ENCODE measurements at regions not wholly inside any gene's neighbourhood (a gene's known extent, or its start where the extent isn't known, plus 50 kb on each side); places are given as distances from the start of the nearest gene placed in this dataset.
"Not testable (repeated sequence)": the region's sequence is repeated elsewhere in the genome, so short reads cannot be mapped to it uniquely, and the experiment has no call there.

DNA sequence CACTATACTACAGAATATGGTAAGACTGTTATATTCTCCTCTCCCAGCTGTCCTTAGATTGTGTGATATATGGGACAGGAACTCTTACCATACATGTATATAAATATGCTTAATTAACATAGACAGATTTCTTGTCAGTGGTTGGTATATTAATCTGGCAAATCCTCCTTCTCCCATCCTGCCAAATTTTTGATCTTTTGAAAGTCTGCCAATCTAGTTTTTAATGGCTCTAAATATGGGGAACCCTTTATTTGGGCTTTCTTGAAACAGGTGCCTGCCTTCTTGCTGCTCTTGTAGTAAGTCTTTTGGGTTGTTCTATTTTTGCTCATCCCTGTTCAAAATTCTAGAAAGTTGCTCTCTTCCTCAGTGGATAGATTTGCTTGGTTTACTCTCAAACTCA, 63.5 kb downstream of the SPATA31D1 start:
- no peak for DNase-seq (ENCODE audit: low read depth in 4 of 4, low spot score in 3 of 4)

DNA sequence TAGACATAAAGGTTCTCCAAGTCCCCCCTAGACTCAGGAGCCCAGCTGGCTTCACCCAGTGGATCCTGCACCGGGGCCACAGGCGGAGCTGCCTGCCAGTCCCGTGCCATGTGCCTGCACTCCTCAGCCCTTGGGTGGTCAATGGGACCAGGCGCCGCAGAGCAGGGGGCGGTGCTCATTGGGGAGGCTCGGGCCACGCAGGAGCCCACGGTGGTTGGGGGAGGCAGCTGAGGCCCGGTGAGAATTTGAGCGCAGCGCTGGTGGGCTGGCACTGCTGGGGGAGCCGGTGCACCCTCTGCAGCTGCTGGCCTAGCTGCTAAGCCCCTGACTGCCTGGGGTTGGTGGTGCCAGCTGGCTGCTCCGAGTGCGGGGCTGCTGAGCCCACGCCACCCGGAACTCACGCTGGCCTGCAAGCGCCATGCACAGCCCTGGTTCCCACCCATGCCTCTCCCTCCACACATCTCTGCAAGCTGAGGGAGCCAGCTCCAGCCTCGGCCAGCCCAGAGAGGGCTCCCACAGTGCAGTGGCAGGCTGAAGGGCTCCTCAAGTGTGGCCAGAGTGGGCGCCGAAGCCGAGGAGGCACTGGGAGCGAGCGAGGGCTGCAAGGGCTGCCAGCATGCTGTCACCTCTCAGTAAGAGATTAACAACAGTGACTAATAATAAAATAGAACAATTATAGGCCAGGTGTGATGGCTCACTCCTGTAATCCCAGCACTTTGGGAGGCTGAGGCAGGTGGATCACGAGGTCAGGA, 65.9 kb downstream of the SPATA31D1 start:
- DNase-seq (ENCODE audit: low read depth in 4 of 4, low spot score in 3 of 4): no peak

DNA sequence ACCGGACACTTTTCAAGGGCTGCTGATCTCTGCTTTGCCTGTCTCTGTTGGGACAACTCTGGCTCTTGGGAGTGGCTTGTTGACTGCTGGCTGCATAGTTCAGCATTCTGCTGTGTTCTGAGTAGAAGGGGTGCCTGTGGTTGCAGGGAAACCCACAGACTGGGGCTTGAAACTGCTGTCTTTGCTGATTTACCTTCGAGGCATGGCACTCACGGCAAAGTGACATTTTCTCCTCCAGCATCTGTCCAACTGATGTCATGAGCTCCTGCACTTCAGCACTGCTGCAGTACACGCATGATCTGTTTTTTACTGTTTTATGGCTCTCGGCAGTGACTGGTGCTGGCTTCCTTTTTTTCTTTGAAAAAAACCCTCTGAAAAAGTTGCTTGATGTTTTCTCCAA, 69.2 kb downstream of the SPATA31D1 start:
- DNase-seq (ENCODE audit: low read depth in 4 of 4, low spot score in 3 of 4): no peak

DNA sequence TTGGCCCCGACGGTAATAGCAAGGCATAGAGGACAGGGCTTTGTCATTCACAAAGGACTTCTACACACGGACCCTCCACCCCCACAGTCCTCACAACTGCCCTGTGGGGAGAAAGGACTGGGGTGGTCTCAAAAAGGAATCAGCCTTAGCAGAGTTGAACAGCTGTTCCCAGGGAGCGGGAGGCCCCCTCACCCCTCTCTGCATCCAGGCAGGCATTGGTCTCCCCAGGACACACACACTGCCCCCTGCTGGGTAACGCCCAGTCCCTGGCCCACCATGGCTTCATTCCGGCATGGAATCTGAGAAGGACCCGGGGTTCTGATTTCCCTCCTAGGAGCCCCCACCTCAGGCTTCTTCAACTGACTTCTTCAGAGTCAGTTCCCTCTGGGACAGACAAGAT, 73.2 kb downstream of the SPATA31D1 start:
- DNase-seq (ENCODE audit: low read depth in 4 of 4, low spot score in 3 of 4): not testable (repeated sequence)

DNA sequence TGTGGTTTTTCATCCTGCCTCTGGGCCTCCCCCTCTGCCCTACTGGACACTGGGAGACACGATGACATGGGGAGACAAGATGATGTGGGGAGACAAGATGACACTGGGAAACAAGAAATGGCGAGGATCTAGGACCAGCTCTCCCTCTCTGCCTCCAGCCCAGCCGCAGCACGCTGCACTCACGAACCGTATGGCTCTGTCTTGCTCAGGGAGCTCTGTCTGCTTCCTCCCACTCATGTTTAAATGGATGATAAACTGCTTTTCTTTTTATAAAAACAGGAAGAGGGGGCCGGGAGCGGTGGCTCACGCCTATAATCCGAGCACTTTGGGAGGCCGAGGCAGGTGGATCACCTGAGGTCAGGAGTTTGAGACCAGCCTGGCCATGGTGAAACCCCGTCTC, 73.7 kb downstream of the SPATA31D1 start:
- DNase-seq (ENCODE audit: low read depth in 4 of 4, low spot score in 3 of 4): no peak

DNA sequence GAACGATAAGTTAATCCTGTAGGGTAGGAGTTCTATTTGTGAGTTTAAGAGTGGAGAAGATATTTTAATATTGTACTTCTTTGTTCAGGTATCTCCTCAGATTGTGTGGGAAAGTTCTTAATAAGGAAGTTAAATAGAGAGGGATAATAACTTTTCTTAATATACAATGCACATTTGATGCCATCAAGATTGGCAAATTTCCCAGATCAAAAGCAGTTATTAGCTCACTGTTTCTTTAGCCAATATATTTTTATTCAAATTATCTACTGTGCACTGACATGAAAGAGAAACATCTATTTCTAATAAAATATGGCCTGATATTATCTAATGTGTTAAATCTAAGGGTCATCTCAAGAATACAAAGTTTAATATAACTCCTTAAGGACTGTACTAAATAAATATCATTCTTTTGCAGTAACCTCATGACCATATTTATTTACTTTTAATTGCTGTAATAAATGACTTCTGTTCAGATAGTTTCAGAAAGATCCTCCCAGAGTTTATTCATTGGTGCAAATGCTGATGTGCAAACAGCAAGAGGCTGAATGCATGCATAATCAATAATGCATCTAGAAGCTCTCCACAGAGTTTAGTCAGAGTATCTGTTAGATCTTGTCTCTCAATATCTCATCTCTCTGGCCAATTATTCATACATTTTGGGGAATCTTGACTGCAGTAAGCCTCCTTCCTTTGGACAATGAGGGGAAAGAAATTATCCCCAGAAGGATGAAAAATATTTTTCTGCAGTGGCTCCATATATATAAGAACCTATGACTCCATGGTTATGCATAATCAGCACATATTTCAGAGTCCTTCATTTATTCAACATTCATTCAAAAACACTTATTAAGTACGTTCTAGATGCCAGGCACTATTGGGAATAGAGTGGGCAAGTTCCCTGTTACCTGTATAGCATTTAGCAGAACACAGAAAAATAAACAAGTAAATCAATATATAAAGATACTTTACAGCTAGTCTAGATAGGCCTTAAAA, 85.3 kb downstream of the SPATA31D1 start:
- no peak for DNase-seq (ENCODE audit: low read depth in 4 of 4, low spot score in 3 of 4)

DNA sequence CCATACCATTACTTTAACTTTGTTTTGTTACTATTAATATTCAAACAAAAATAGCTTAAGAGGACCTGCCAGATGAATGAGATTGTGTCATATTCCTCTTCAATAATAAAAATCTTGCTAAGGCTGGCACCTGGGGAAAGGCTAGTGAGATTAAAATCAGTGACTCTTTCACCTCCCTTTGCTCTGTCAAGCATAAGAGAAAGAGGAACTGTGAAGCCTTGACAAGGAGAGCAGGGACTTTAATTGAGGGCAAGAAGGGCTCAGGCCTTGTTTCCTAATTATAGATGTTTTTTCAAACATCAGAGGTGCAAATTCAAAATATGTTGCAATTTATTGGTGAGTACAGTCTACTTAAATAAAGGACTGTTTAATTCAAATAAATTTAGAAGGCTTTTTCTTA, 91.7 kb downstream of the SPATA31D1 start:
- DNase-seq (ENCODE audit: low read depth in 4 of 4, low spot score in 3 of 4): no peak

DNA sequence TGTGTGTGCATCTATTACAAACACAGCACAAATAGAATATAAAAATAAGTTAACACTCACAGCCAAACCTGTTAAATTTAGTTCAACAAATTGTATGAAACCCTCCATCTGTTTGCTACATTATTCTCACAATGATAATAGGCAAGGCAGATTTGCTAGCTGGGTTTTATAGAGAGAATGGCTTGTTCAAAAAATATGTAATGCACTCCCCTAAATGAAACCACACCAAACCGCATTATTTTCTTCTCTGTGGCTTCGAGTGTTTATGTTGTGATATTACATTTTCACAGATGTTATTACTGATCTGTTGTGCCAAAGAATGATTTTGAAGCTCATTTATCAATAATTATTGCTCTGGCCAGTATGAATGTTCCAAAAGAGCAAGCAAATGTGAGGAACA, 92.9 kb downstream of the SPATA31D1 start:
- no peak for DNase-seq (ENCODE audit: low read depth in 4 of 4, low spot score in 3 of 4)

DNA sequence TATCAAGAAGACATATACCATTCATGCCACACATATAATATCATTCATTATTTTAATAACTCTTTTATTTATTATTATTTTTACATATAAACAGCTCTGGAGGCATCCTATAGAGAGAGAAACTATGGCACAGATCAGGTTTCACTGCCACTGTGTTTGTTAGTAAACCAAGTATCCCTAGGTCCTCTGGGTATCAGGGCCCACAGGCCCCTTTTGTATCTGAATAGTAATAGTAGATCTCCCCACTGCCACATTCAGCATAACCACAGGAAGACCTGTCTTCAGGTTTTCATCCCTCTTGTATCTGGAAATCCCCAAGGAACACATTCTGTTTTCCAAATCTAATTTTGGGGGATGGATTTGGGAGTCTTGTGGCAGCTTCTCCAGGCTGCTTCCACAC, 94.0 kb downstream of the SPATA31D1 start:
- no peak for DNase-seq (ENCODE audit: low read depth in 4 of 4, low spot score in 3 of 4)

DNA sequence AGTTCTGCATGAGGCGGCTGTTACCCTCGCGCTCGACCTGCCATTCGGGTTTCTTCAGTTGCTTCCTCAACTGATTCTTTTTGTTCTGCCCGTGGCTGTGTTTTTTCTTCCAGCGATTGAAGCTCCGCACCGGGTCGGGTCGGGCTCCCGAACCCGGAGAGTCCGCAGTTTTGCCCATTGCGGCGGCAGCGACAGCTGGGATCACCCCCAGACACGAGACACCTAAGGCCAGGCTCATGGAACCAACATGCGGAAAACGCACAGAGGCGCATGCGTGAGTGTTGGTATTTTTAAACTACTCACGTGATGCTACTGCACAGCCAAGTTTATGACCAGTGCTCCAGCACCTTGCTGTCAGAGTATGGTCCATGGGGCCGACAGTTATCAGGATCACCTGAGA, 100.0 kb downstream of the SPATA31D1 start:
- no peak for DNase-seq (ENCODE audit: low read depth in 4 of 4, low spot score in 3 of 4)

DNA sequence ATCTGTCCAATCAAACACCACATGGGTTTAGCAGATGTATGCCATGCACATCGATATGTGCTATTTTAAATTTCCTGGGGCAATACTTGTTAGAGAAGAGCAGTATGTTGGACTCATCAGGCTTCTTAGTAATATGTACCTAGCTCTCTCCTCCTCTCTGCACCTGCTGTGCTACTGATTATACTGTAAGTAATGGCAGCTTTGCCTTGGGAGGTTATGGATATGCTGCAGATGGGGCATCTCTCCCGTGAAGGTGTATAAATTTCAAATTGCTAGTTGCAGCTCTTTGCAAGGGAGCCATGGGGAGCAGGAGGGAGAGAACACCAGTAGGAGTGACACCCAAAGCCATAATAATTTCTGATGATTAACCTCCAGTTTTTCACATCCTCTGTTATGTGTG, 101.5 kb downstream of the SPATA31D1 start:
- no peak for DNase-seq (ENCODE audit: low read depth in 4 of 4, low spot score in 3 of 4)

DNA sequence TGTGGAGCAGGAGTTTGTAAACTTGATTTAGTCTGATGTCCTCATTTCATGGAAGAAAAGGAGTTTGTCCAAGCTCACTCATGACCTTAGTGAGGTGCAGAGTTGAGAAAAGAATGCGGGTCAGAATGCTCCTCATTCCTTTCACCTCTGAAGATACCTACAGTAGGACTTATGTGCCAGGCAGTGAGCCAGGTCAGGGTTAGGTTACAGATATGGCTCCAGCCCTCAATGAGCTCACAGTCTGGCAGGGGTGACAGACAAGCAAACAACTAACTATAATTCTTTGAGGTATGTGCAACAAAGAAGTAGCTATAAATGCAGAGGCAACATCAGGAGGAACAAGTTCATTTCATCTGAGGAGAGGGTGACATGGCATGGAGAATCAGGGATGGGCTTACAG, 102.5 kb downstream of the SPATA31D1 start:
- DNase-seq (ENCODE audit: low read depth in 4 of 4, low spot score in 3 of 4): no peak

DNA sequence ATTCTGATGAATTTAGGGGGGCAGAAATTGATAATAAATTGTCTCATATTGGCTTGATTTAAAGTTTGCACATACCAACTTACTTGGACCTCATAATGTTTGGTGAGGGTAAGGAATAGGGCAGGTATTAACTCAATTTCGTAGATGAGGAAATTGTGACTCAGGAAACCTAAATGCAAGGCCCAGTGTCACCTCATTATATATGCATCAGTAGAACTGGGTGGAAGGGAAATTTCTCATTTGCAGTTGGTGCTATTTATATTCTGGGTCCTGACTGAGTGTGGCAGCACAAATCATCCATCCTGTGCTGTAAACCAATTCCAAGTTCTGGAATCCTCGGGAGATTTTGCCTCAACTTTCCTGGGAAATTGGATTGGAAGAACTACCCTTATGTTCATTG, 103.0 kb downstream of the SPATA31D1 start:
- DNase-seq (ENCODE audit: low read depth in 4 of 4, low spot score in 3 of 4): no peak

DNA sequence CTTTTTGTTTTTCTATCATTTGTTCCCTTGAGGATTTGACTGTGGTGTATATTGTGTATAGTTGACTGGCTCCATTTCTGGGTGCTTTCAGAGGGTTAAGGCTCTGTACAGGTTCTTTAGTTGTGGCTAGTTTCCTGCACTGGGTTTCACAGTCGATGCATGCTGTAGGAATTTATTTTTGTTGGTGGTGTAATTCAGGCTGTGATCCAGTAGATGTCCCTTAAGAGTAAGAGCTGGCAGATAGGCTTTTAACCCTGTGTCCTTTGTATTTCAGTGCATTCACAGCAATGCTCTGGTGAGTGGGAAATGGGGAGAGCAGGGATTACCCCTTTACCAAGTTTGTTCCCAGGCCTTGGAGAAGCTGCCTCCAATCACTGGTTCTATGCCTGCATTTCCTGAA, 112.9 kb downstream of the SPATA31D1 start:
- DNase-seq (ENCODE audit: low read depth in 4 of 4, low spot score in 3 of 4): no peak

DNA sequence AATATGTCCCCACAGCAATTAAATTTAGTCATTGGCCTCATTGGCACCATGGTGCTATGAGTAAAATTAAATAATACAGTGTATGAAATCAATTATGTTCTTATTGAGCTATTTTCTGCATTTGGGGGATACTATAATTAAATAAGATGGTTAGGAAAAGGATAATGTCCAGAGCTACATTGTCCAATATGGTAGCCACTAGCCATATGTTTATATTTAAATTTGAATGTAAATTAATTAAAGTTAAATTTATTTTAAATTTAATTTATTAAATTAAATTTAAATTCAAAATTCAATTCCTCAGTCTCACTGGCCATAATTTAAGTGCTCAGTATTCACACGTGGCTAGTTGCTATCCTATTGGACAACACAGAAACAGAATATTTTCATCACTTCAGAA, 115.7 kb downstream of the SPATA31D1 start:
- DNase-seq (ENCODE audit: low read depth in 4 of 4, low spot score in 3 of 4): no peak

DNA sequence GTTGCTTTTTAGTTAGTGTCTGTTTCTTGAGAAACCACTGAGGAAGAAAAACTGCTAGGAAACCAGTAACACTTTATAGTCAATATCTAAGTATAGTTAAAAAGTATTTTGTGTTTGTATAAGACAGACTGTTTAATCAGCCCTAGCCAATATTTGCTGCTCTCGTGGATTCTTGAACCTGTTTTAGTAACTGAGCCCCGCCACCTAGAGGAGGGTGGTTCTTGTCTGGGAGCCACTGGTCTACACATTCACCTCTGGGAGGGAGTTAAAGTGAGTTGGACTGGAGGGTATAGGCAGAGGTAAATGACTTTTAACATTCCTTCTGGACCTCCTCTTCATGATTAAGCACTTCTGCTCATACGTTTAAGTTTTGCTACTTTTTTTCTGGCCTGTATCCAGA, 117.2 kb downstream of the SPATA31D1 start:
- no peak for DNase-seq (ENCODE audit: low read depth in 4 of 4, low spot score in 3 of 4)

DNA sequence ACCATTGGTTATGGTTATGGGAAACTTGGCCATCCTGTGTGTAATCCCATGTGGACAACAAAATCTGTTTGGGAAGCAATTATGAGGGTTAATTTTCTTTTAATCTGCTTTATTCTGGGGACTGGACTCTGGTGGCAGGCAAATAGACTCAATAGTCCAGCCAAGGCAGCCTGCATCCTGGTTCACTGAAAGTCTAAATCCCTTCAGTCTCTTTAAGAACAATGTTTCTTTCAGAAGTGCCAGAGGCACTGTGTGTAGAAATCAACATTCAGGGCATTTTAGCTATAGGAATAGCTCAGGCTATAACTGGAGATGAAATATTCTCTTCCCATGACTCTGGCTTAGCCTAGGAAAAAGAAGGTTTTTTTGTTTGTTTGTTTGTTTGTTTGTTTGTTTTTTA, 118.0 kb downstream of the SPATA31D1 start:
- DNase-seq (ENCODE audit: low read depth in 4 of 4, low spot score in 3 of 4): no peak

DNA sequence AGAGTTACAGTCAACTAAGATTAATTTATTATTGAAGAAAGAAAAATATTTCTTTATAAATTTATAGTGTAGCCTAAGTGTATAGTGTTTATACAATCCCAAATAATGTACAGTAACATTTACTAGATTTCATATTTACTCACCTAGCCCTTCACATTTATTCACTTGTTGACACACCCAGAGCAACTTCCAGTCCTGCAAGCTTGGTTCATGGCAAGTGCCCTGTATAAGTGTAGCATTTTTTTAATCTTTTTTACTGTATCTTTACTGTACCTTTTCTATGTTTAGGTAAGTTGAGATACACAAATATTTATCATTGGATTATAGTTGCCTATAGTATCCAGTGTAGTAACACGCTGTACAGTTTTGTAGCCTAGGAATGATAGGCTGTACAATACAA, 119.9 kb downstream of the SPATA31D1 start:
- no peak for DNase-seq (ENCODE audit: low read depth in 4 of 4, low spot score in 3 of 4)

DNA sequence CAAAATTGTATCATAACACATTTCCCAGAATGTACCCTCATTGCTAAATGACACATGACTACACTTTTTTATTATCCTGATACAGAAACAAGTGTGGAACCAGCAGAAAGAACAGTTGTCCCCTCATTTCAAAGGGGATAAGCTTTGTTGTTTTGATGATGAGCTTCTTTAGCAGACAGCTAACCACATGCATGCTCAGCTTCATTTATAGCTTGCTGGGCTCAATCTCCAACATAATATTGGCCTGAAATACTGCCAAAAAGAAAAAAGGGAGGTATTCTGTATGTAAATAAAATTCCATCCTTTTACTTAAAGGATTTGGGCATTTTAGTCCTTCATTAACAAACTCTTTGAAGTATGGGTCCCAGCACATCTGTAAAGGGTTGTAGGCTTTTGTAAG, 120.4 kb downstream of the SPATA31D1 start:
- no peak for DNase-seq (ENCODE audit: low read depth in 4 of 4, low spot score in 3 of 4)

DNA sequence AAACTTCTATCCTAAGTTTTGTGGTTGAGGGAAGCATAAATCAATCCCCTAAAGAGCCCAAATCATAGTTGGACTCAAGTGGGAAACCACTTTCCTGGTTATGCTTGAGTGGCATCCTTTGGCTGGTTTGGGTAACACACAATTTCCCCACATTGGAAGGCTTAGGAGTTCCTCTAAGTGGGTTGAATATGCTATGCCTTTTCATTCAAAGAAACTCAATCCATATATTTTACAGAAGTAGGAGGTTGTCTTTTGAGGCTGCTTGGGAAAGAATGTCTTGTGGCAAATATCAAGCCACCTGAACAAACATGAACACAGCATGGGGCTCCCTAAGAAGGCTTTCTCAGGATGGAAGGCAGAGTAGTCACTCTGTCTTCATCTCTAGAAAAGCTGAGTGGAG, 121.1 kb downstream of the SPATA31D1 start:
- no peak for DNase-seq (ENCODE audit: low read depth in 4 of 4, low spot score in 3 of 4)

DNA sequence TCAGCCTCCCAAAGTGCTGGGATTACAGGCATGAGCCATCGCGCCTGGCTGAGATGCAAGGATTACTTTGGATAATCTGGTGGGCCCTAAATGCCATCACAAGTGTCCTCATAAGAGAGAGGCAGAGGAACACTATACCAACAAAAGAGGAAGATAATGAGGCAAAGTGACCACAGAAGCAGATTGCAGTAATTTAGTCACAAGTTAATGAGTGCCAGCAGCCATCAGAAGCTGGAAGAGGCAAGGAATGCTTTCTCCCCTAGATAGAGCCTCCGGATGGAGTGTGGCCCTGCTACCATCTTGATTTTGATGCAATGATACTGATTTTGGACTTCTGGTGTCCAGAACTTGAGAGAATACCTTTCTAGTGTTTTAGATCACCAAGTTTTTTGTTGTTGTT, 122.3 kb downstream of the SPATA31D1 start:
- DNase-seq (ENCODE audit: low read depth in 4 of 4, low spot score in 3 of 4): no peak

DNA sequence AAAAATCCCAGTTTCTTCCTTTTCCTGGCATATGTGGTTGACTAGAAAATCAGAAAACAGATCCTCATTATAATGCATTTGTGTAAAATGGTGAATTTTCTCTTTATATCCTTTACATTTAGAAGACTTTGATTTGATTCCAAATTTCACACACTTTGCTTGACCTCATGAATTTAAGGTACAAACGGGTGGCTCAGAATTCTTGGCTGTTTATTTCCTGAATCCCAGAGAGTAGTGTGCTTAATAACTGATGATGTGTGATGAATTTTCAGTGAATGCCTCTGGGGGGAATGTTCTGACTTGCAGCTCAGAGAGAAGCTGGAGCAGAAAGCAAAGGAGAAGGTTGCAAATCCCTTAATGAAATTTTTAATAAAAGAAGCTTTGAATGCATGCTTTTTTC, 126.8 kb downstream of the SPATA31D1 start:
- no peak for DNase-seq (ENCODE audit: low read depth in 4 of 4, low spot score in 3 of 4)
